ENCODE measurements at regions not wholly inside any gene's neighbourhood (a gene's known extent, or its start where the extent isn't known, plus 50 kb on each side); places are given as distances from the start of the nearest gene placed in this dataset.

DNA sequence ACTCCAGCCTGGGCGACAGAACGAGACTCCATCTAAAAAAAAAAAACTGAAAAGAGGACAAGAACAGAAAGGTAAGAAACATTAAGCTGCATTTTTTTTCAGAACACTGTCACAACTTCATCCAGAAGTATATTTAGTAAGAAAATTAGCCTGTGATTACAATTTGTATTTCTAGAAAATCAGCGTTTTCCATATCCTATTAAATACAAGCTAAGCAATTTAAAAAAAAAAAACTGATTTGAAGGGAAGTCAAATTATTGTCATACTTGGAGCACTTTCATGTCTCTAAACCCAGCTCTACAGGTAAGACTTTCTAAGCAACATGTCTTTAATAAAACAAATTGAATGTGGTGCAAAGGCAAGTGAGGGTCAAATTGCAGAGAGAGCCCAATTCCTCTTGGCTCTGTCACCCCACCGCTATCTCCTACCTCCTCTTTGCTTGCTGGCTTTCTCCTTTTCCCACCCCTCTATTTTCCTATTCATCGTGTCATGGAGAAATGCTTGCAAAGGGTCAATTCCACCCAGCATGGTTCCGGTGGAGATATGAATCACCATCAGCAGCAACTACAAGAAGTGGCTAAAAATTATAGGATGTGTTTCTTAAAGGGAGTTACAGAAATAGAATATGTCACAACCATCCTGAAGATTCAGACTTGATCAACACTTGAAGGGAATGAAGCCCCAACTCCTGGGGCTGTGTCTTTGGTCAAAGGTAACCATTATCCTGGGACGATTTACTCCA lies 68.4 kb upstream of the BCL11A start:
- TF ChIP-seq POLR2A (IDR thresholded peaks at IDR 0.05; ENCODE audit: low read length), result no peak
- no peak for TF ChIP-seq GATA1 (IDR thresholded peaks at IDR 0.05; ENCODE audit: low read depth, low read length)

Measured in erythroblast (primary cell).